ENCODE measurements at regions not wholly inside any gene's neighbourhood (a gene's known extent, or its start where the extent isn't known, plus 50 kb on each side); places are given as distances from the start of the nearest gene placed in this dataset.

DNA sequence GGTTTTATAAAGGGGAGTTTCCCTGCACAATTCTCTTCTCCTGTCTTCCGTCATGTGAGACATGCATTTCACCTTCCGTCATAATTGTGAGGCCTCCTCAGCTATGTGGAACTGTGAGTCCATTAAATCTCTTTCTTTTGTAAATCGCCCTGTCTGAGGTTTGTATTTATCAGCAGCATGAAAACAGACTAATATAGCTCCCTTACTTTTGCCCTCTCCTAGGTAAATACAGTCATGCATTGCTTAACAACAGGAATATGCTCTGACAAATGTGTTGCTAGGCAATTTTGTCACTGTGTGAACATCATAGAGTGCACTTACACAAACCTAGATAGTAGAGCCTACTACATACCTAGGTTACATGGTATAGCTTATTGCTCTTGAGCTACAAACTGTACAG is 616.8 kb downstream of the RWDD3 start:
- no peak for TF ChIP-seq NCOR1 (IDR thresholded peaks at IDR 0.05)
- TF ChIP-seq CREB3L1 (IDR thresholded peaks at IDR 0.05; ENCODE audit: borderline replicate concordance, low read depth) = no peak
- no peak for TF ChIP-seq TCF3 (CRISPR knock-in tag; IDR thresholded peaks at IDR 0.05)
- TF ChIP-seq, protein P1, sequence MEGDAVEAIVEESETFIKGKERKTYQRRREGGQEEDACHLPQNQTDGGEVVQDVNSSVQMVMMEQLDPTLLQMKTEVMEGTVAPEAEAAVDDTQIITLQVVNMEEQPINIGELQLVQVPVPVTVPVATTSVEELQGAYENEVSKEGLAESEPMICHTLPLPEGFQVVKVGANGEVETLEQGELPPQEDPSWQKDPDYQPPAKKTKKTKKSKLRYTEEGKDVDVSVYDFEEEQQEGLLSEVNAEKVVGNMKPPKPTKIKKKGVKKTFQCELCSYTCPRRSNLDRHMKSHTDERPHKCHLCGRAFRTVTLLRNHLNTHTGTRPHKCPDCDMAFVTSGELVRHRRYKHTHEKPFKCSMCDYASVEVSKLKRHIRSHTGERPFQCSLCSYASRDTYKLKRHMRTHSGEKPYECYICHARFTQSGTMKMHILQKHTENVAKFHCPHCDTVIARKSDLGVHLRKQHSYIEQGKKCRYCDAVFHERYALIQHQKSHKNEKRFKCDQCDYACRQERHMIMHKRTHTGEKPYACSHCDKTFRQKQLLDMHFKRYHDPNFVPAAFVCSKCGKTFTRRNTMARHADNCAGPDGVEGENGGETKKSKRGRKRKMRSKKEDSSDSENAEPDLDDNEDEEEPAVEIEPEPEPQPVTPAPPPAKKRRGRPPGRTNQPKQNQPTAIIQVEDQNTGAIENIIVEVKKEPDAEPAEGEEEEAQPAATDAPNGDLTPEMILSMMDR (IDR thresholded peaks at IDR 0.05 in 2 of 3, conservative IDR thresholded peaks at IDR 0.05 in 1 of 3; ENCODE audit: insufficient read depth in 2 of 3, low read depth in 1 of 3, low read length in 3 of 3) = no peak
- TF ChIP-seq ZNF280A (IDR thresholded peaks at IDR 0.05; ENCODE audit: low read depth, partially characterized antibody) = no peak
